OCI-LY3 (cell line): ENCODE measurements at regions not wholly inside any gene's neighbourhood (a gene's known extent, or its start where the extent isn't known, plus 50 kb on each side); places are given as distances from the start of the nearest gene placed in this dataset.
"Not testable (repeated sequence)": the region's sequence is repeated elsewhere in the genome, so short reads cannot be mapped to it uniquely, and the experiment has no call there.

Experiments
- H2AFZ ChIP-seq: fragments of 200-600, 300-600 bp; shearing (Covaris generic); 2 replicates; pipeline ENCODE4 v1.6.0; 2014; ENCODE audit warnings: antibody characterized with exemption, low read depth, low read length
- H3K27ac ChIP-seq: fragments of 200-600, 300-600 bp; sonication (generic); 2 replicates; pipeline ENCODE4 v1.5.1; 2014; ENCODE audit warnings: mild to moderate bottlenecking, low read length, moderate library complexity, mixed read lengths
- H3K27me3 ChIP-seq: fragments of 200-600, 300-600 bp; sonication (generic); 2 replicates; pipeline ENCODE4 v1.6.1; 2014; ENCODE audit warnings: low read depth, low read length, mixed read lengths
- H3K36me3 ChIP-seq: fragments of 200-600, 300-600 bp; sonication (generic); replicated peaks from 2 replicates; pipeline ENCODE3; 2014; ENCODE audit warnings: low read depth, low read length, mixed read lengths
- H3K4me1 ChIP-seq: fragments of 300-600, 200-600 bp; sonication (generic); 2 replicates; pipeline ENCODE4 v1.6.1; 2014; ENCODE audit warnings: low read length, mixed read lengths
- H3K4me2 ChIP-seq: fragments of 200-600, 300-600 bp; sonication (generic); 2 replicates; pipeline ENCODE4 v1.6.1; 2014; ENCODE audit warnings: low read length, mixed read lengths
- H3K4me3 ChIP-seq: fragments of 300-600, 200-600 bp; sonication (generic); 2 replicates; pipeline ENCODE4 v1.5.1; 2014; ENCODE audit warnings: antibody characterized with exemption, mild to moderate bottlenecking, low read length, moderate library complexity
- H3K79me2 ChIP-seq: fragments of 300-600, 200-600 bp; shearing (Covaris generic); 2 replicates; pipeline ENCODE4 v1.6.1; 2014; ENCODE audit warnings: mild to moderate bottlenecking, low read length, mixed read lengths
- H3K9ac ChIP-seq: fragments of 300-600, 200-600 bp; shearing (Covaris generic); 2 replicates; pipeline ENCODE4 v1.6.0; 2014; ENCODE audit warnings: mild to moderate bottlenecking, low read length, moderate library complexity
- H3K9me3 ChIP-seq: fragments of 200-600, 300-600 bp; shearing (Covaris generic); 2 replicates; pipeline ENCODE4 v1.6.1; 2014; ENCODE audit warnings: low read length, mixed read lengths; ENCODE audit not compliant: insufficient read depth
- H4K20me1 ChIP-seq: fragments of 200-600, 300-600 bp; sonication (generic); 2 replicates; pipeline ENCODE4 v1.6.1; 2016; ENCODE audit warnings: low read length, mixed read lengths; ENCODE audit not compliant: insufficient read depth

DNA sequence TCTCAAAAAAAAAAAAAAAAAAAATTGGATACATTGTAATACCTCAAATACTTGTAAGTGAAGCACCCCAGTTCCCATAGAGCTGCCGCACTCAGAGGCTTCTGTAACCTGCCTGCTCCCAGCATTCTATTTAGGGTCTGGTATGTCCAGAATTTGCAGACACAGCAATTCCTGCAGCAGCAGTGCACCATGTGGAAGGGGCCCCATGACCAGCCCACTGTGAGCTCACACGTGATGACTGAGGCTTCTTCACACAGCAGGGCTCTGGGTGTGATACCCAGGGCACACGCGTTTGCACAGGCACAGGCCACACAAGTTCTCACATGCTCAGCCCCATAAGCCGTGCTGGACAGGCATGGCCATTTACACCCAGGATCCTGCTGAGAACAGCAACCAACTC is 5481.5 kb upstream of the TPTE start:
- not testable (repeated sequence) for H4K20me1 ChIP-seq, H3K9me3 ChIP-seq, H3K4me2 ChIP-seq, H3K4me3 ChIP-seq, H3K4me1 ChIP-seq, H3K79me2 ChIP-seq, H3K27ac ChIP-seq, H3K9ac ChIP-seq, H3K27me3 ChIP-seq, H2AFZ ChIP-seq, H3K36me3 ChIP-seq

DNA sequence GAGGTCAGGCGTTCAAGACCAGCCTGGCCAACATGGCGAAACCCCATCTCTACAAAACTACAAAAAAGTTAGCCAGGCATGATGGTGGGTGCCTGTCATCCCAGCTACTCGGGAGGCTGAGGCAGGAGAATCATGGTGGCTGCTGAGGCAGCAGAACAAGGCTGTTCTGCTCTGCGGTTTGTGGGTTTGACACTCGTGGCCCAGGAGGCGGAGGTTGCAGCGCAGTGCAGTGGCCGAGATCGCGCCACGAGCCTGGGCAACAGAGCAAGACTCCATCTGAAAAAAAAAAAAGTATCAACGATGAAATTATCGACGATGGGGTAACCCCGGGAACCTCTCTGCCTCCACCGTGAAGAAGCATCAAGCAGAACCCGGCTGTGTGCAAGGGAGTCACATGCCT is 5478.8 kb upstream of the TPTE start:
- H2AFZ ChIP-seq, H3K4me2 ChIP-seq, H3K9ac ChIP-seq, H3K9me3 ChIP-seq, H3K4me3 ChIP-seq, H3K27ac ChIP-seq, H3K36me3 ChIP-seq, H4K20me1 ChIP-seq, H3K4me1 ChIP-seq, H3K27me3 ChIP-seq, H3K79me2 ChIP-seq: not testable (repeated sequence)

DNA sequence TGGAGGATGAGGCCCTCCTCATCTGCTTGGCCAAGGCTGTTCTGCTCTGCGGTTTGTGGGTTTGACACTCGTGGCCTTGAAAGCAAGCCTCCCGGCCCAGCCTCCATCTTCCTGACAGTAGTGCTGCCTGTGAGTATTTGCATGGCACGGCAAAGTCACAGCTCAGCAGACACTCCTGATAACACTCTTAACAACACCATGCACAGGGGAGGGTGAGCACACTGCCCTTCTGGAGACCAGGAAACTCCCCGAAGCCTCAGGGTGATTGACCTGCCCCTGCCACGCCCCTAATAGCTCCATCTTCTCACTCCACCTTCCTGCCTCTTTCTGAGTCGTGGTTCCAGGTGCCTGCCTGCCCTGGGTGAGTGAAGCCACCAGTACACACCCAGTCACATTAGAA is 5476.6 kb upstream of the TPTE start:
- H2AFZ ChIP-seq, H3K4me2 ChIP-seq, H3K9me3 ChIP-seq, H3K79me2 ChIP-seq, H3K27ac ChIP-seq, H3K4me1 ChIP-seq, H3K27me3 ChIP-seq, H4K20me1 ChIP-seq, H3K4me3 ChIP-seq, H3K9ac ChIP-seq, H3K36me3 ChIP-seq: not testable (repeated sequence)

DNA sequence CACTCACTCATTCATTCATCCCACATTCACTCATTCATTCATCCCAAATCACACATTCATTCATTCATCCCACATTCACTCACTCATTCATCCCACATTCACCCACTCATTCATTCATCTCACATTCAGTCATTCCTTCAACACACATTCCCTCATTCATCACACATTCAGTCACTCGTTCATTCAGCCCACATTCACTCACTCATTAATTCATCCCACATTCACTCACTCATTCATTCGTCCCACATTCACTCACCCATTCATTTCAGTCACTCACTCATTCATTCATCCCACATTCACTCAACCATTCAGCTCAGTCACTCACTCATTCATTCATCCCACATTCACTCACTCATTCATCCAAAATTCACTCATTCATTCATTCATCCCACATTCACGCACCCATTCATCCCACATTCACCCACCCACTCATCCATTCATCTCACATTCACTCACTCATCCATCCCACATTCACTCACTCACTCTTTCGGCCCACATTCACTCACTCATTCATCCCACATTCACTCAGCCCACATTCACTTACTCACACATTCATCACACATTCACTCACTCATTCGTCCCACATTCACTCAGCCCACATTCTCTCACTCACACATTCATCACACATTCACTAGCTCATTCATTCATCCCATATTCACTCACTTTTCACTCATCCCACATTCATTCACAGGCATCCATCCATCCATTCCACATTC is 5469.9 kb upstream of the TPTE start:
- H3K4me1 ChIP-seq, H3K4me2 ChIP-seq, H3K9ac ChIP-seq, H3K36me3 ChIP-seq, H2AFZ ChIP-seq, H3K27ac ChIP-seq, H3K27me3 ChIP-seq, H3K79me2 ChIP-seq, H3K9me3 ChIP-seq, H3K4me3 ChIP-seq, H4K20me1 ChIP-seq: not testable (repeated sequence)

DNA sequence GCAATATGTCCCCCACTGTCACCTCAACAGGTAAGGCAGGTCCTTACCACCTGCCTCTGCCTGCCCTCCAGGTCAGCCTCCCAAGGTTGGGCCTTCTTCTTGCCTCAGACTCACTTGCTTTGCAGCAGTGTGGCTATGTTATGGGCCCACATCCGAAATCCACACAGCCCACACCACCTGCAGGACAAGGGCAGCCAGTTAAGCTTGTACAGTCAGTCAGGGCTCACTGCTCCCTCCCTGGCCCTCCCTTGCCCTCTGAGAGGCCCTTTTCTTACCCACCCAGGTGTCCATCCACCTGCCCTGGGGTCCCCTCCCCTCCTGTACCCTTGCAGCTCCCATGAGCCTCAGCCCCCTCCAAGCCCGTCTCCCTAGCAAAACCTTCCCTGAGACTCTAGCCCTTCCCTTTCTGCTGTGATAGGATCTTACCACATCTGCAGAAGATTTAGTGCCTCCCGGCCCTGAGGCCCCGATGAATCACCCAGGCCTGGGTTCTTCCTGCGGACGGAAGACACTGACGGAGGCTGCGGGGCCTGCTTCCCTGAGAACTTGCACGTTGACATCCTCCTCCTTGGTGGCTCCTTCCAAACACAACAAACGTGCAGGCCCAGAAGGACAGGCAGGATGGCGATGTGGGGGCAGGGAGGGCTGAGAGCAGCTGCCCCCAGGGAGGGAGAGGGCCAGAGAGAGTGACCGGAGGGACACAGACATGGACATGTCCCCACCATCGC is 5466.2 kb upstream of the TPTE start:
- not testable (repeated sequence) for H3K36me3 ChIP-seq, H3K4me3 ChIP-seq, H3K27ac ChIP-seq, H4K20me1 ChIP-seq, H3K27me3 ChIP-seq, H3K9me3 ChIP-seq, H2AFZ ChIP-seq, H3K9ac ChIP-seq, H3K79me2 ChIP-seq, H3K4me1 ChIP-seq, H3K4me2 ChIP-seq

DNA sequence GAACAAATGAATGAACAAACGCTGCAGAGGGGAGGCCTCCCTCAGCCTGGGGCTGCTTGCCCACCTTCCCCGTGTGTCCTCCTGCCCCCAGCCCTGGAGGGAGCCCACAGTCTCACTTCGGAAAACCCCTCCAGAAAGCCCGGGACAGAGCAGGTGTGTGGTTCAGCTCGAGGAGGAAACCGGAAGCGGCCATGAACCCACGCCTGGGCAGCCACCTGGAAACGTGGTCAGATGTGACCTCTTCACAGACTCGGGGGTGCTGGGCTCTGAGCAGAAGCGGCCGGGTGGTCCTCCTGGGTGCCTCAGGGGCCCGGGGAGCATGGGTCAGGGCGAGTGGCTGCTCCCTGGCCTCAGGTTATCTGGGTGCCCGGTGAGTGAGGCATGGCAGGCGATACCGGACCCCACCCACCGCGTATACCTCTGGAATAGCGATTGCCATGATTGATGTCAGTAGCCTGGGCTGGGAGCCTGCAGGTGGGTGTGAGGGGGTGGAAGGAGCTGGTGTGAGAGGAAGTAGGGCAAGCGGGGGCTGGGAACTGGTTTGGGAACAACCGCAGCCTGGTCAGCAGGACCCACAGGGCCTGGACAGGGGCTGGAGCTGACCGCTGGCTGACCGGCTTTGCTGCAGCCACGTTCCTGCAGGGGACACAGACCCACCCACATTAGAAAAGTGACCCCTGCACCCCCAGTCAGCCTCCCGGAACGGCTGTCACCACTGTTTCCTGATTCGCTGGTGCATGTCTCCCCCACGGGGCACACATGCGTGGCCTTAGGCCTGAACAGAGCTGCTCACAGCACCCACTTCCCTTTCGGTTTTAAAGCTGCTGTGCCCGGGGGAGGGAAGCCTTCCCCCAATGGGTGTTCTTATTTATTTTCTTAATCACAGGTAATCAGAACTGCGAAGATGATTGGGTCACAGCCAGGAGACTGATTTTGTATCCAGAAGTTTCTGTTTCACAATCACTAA is 5465.1 kb upstream of the TPTE start:
- not testable (repeated sequence) for H3K36me3 ChIP-seq, H3K27ac ChIP-seq, H3K9me3 ChIP-seq, H3K4me1 ChIP-seq, H3K79me2 ChIP-seq, H3K4me2 ChIP-seq, H3K27me3 ChIP-seq, H4K20me1 ChIP-seq, H3K9ac ChIP-seq, H3K4me3 ChIP-seq, H2AFZ ChIP-seq

DNA sequence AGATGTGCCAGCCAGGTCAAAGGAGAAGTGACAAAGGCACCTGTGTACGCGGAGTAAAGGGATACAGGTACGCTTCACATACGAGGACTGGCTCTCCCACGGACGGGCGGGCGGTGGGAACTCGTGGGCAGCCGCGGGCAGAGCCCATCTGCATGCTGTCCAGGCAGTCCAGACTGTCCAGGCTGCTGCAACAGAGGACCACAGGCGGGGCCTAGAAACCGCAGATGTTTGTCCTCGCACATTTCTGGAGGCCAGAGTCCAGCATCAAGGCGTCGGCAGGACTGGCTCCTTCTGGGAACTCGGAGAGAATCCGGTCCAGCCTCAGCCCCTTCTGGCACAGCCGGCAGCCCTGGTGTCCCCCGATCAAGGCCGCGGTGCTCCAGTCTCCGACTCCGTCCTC is 5464.3 kb upstream of the TPTE start:
- not testable (repeated sequence) for H2AFZ ChIP-seq, H4K20me1 ChIP-seq, H3K9ac ChIP-seq, H3K79me2 ChIP-seq, H3K27me3 ChIP-seq, H3K4me1 ChIP-seq, H3K36me3 ChIP-seq, H3K4me3 ChIP-seq, H3K4me2 ChIP-seq, H3K27ac ChIP-seq, H3K9me3 ChIP-seq

DNA sequence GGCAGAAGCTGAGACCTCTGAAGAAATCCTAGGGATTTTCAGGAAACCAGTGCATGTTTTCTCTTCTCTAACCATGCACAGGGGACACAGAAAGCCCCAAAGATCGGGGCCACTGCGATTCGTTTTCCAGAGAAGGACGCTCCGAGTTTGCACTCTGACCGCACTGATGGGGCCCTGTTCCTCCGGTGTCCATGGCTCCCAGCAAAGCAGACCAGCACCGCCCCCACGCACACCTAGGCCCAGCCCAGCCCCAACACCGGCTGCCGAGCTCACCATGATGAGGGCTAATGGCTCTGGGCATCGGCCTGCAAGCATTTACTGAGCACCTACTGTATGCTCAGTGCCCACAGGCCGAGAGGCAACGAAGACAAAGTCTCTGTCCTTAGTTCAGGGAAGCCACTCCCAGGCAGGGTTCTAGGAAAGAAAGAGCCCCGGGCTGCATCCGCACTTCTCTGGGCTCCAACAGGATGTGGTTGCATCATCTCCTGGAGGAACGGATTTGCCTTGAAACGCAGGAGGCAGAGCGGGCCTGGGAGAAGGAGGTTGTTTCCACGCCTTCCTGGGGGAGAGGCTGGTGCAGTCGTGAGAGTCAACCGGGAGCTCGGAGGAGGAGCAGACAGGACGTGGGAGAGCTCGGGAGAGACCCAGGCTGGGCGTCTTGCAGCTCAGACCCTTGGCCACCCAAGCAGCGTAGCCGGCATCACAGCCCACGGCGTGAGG is 5460.9 kb upstream of the TPTE start:
- not testable (repeated sequence) for H3K4me2 ChIP-seq, H3K27ac ChIP-seq, H3K4me3 ChIP-seq, H3K9me3 ChIP-seq, H2AFZ ChIP-seq, H3K4me1 ChIP-seq, H3K36me3 ChIP-seq, H3K79me2 ChIP-seq, H3K9ac ChIP-seq, H3K27me3 ChIP-seq, H4K20me1 ChIP-seq

DNA sequence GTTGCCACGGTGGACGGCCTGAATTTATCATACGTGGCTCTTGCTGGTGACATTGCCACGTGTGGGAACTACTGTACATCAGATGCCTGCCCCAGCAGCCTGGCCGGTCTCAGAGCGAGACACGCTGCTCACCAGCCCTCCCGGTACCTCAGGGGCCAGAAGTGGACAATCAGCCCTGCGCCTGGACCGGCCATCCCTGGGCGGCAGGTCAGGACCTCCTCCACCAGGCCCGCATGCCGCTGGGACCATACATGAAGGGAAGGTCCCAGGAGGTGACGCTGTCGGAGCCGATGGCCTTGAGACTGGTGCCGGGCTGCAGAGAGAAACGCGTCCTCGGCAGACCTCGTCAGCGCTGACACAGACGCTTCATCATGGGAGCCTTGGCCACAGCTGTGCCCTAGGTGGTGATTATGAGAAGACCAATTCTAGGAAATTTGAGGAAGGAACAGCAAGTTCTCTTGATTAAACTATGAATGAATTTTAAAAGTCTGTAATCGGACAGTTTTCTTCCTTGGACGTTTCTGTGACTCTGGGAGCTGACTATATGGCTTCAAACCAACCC is 5456.7 kb upstream of the TPTE start:
- not testable (repeated sequence) for H3K4me1 ChIP-seq, H3K4me2 ChIP-seq

More for the DNA sequence above, 5456.7 kb upstream of the TPTE start:
- H3K36me3 ChIP-seq, H4K20me1 ChIP-seq, H2AFZ ChIP-seq, H3K27me3 ChIP-seq, H3K9me3 ChIP-seq, H3K27ac ChIP-seq, H3K4me3 ChIP-seq, H3K9ac ChIP-seq, H3K79me2 ChIP-seq: not testable (repeated sequence)
